Mucosa of descending colon (tissue), 3 donors: ENCODE measurements at regions not wholly inside any gene's neighbourhood (a gene's known extent, or its start where the extent isn't known, plus 50 kb on each side); places are given as distances from the start of the nearest gene placed in this dataset.

Source experiments
- ATAC-seq: fragments of 200-7000 bp; cut with Tn5 transposase; one replicate; pipeline ENCODE4 v1.9.1; 2020; ENCODE audit warnings: mild to moderate bottlenecking, moderate library complexity
- DNase-seq, 3 donors: peaks; one replicate each; pipeline ENCODE4 v3.0.0-alpha.2; 2020
- H3K36me3 ChIP-seq: fragments of 200-600 bp; one replicate; pipeline ENCODE4 v1.8.0; 2021; ENCODE audit warnings: low read depth, mild to moderate bottlenecking
- H3K4me1 ChIP-seq: fragments of 200-600 bp; one replicate; pipeline ENCODE4 v1.8.0; 2021; ENCODE audit warnings: low read depth, mild to moderate bottlenecking
- H3K4me3 ChIP-seq: fragments of 200-600 bp; one replicate; pipeline ENCODE4 v1.8.0; 2021; ENCODE audit warnings: mild to moderate bottlenecking
- H3K9me3 ChIP-seq: fragments of 200-600 bp; one replicate; pipeline ENCODE4 v1.8.0; 2021; ENCODE audit warnings: mild to moderate bottlenecking
- intact Hi-C, 2 donors: fragments of 100-400 bp; cut with DNase I in 1 of 2; cut with micrococcal nuclease in 1 of 2; formaldehyde crosslinking; loops; one replicate each; pipeline versions ENCODE4 v1.11.0 to v1.11.1; 2022; cut with DNase I, micrococcal nuclease
- TF ChIP-seq, protein P1 (sequence below): fragments of 200-600 bp; IDR thresholded peaks from one replicate; pipeline ENCODE4 v1.8.0; 2022; ENCODE audit warnings: antibody characterized with exemption, mild to moderate bottlenecking
- donor health status: DM: no; HTN: no; CAD: no; lungs with moderate emphysema.
- donor health status: DM: no; HTN: no; CAD: no.
- donor health status: DM: no; HTN: yes; CAD: no.

GRCh38 chr10:106255111-106255678 lies 909.3 kb downstream of the SORCS1 start:
- H3K36me3 ChIP-seq = no peaks in the 10 kb centered on the region
- no peaks in the 10 kb centered on the region for H3K4me1 ChIP-seq
- no peak overlapping the region for H3K4me3 ChIP-seq
- DNase-seq = no peak
- TF ChIP-seq, protein P1, sequence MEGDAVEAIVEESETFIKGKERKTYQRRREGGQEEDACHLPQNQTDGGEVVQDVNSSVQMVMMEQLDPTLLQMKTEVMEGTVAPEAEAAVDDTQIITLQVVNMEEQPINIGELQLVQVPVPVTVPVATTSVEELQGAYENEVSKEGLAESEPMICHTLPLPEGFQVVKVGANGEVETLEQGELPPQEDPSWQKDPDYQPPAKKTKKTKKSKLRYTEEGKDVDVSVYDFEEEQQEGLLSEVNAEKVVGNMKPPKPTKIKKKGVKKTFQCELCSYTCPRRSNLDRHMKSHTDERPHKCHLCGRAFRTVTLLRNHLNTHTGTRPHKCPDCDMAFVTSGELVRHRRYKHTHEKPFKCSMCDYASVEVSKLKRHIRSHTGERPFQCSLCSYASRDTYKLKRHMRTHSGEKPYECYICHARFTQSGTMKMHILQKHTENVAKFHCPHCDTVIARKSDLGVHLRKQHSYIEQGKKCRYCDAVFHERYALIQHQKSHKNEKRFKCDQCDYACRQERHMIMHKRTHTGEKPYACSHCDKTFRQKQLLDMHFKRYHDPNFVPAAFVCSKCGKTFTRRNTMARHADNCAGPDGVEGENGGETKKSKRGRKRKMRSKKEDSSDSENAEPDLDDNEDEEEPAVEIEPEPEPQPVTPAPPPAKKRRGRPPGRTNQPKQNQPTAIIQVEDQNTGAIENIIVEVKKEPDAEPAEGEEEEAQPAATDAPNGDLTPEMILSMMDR = no peak
- no peaks in the 10 kb centered on the region for H3K9me3 ChIP-seq
- no peak for ATAC-seq
- intact Hi-C loops = no loop called here

DNA sequence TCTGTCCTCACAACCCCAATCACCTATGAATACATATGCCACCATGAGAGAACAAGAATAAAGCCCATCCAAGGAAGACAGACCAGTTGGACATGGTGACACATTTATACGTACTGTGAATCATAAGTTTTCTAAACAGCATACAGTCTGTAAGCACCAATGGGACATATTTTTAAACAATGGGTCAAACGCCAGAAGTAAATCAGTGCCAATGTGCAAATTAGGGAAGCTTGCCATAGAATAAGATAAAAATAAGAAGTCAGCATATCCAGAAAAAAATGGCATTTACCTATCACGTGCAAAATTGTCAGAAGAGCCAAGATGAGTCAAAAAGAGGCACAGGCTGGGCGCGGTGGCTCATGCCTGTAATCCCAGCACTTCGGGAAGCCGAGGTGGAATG lies 910.4 kb downstream of the SORCS1 start:
- H3K4me1 ChIP-seq = no peaks in the 10 kb centered on the region
- H3K36me3 ChIP-seq = no peaks in the 10 kb centered on the region
- TF ChIP-seq, protein P1 = no peak
- ATAC-seq (no peak), DNase-seq (no peak)
- intact Hi-C loops = no loop called here
- H3K9me3 ChIP-seq = peaks cover 4% of the 10 kb centered on the region
- no peak overlapping the region for H3K4me3 ChIP-seq

DNA sequence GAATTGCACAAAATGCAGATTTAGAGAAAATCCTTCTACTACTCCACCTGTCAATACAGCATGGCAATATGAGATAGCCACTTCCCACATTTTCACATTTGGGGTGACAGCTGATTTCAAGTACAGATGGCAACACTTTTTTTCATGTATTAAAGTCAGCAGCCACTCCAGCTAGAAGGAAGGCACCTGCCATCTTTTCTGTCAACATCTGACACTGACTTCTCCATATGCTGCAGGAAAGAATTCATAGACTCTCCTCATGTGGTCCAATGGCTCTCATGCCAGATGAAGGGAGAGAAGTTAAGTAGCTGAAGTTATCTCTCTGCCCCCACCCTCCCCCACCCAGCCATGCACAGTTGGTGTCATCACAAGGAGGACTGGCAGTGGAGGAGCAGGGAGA lies 912.0 kb downstream of the SORCS1 start:
- H3K36me3 ChIP-seq = no peaks in the 10 kb centered on the region
- ATAC-seq = no peak
- no peak overlapping the region for H3K4me3 ChIP-seq
- no peak for DNase-seq
- no peaks in the 10 kb centered on the region for H3K4me1 ChIP-seq
- intact Hi-C loops = no loop called here
- peaks cover 4% of the 10 kb centered on the region for H3K9me3 ChIP-seq
- TF ChIP-seq, protein P1 = no peak

GRCh38 chr10:106251573-106251972 lies 912.9 kb downstream of the SORCS1 start:
- H3K4me3 ChIP-seq = no peak overlapping the region
- intact Hi-C loops = no loop called here
- TF ChIP-seq, protein P1 = no peak
- no peak for ATAC-seq
- no peak for DNase-seq
- H3K4me1 ChIP-seq = no peaks in the 10 kb centered on the region
- peaks cover 4% of the 10 kb centered on the region for H3K9me3 ChIP-seq
- H3K36me3 ChIP-seq = no peaks in the 10 kb centered on the region

DNA sequence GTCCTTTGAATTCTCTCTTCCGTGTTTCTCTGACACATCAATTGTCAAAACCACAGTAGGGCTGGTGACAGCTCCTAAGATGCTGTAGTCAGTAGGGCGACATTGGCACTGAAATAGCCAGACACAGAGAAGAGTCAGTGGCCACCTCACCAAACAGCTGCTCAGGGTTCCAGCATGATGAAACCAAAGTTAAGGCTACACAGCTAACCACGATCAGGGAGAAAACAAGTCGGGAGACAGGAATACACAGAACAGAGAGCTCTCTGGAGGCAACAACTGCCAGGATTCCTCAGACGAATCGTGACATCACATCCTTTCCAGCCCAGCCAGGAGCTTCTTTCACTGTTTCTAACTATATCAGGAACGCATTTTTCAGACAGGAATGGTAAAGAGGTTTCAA lies 922.2 kb downstream of the SORCS1 start:
- no peak for ATAC-seq
- Histone ChIP-seq H3K36me3 (no peaks in the 10 kb centered on the region), H3K4me1 (no peaks in the 10 kb centered on the region), H3K9me3 (no peaks in the 10 kb centered on the region), H3K4me3 (no peak overlapping the region)
- intact Hi-C loops = no loop called here
- TF ChIP-seq, protein P1 = no peak
- DNase-seq = no peak

GRCh38 chr10:106226828-106227227 lies 937.7 kb downstream of the SORCS1 start:
- no peak for DNase-seq
- H3K4me1 ChIP-seq = no peaks in the 10 kb centered on the region
- no peak overlapping the region for H3K4me3 ChIP-seq
- no peak for ATAC-seq
- H3K9me3 ChIP-seq = no peaks in the 10 kb centered on the region
- TF ChIP-seq, protein P1 = no peak
- no peaks in the 10 kb centered on the region for H3K36me3 ChIP-seq
- intact Hi-C loops = no loop called here
